WTC11 (cell line): ENCODE measurements at regions not wholly inside any gene's neighbourhood (a gene's known extent, or its start where the extent isn't known, plus 50 kb on each side); places are given as distances from the start of the nearest gene placed in this dataset.

Experiments
- ATAC-seq: fragments of 200-7000 bp; cut with Tn5 transposase; 2 replicates; pipeline ENCODE4 v1.10.0; 2021; ENCODE audit warnings: mild to moderate bottlenecking, moderate library complexity
- CTCF ChIA-PET: fragments of 300-600 bp; sonication (Branson Sonifier 250); formaldehyde crosslinking; loops from one replicate; lab custom pipeline; 2021; ENCODE audit warnings: antibody characterized with exemption; lab: Charles Lee
- POLR2A ChIA-PET: fragments of 350-600 bp; sonication (Branson Sonifier 250); formaldehyde crosslinking; loops from one replicate; lab custom pipeline; 2021; ENCODE audit warnings: antibody characterized with exemption; lab: Charles Lee
- DNase-seq: peaks from one replicate; pipeline ENCODE4 v3.0.0; 2021; ENCODE audit warnings: low spot score
- H3K27ac Mint-ChIP-seq: 2 replicates; pipeline ENCODE4 v1.8.0; 2021; ENCODE audit warnings: mixed read lengths
- H3K27me3 Mint-ChIP-seq: 2 replicates; pipeline ENCODE4 v1.8.0; 2021; ENCODE audit warnings: low read depth, mild to moderate bottlenecking, moderate library complexity, mixed read lengths
- H3K36me3 Mint-ChIP-seq: 2 replicates; pipeline ENCODE4 v1.8.0; 2021; ENCODE audit warnings: mixed read lengths
- H3K4me1 Mint-ChIP-seq: 2 replicates; pipeline ENCODE4 v1.8.0; 2022; ENCODE audit warnings: mixed read lengths
- H3K4me3 Mint-ChIP-seq: 2 replicates; pipeline ENCODE4 v1.8.0; 2021; ENCODE audit warnings: mild to moderate bottlenecking, moderate library complexity, mixed read lengths
- H3K9me3 Mint-ChIP-seq: 2 replicates; pipeline ENCODE4 v1.8.0; 2021; ENCODE audit warnings: mixed read lengths
- CREB1 ChIP-seq: sonication (generic); formaldehyde crosslinking; IDR thresholded peaks from 2 replicates; pipeline ENCODE4 v1.8.0; 2023; ENCODE audit warnings: mild to moderate bottlenecking, missing genetic modification reagents
- E2F5 ChIP-seq: sonication (generic); formaldehyde crosslinking; IDR thresholded peaks from 2 replicates; pipeline ENCODE4 v1.8.1; 2022; ENCODE audit warnings: mild to moderate bottlenecking, moderate library complexity, missing genetic modification reagents
- GABPB1 ChIP-seq: sonication (generic); formaldehyde crosslinking; IDR thresholded peaks from 2 replicates; pipeline ENCODE4 v1.8.1; 2023; ENCODE audit warnings: mild to moderate bottlenecking, missing genetic modification reagents
- IRF2 ChIP-seq: sonication (generic); formaldehyde crosslinking; IDR thresholded peaks from 2 replicates; pipeline ENCODE4 v1.8.0; 2022; ENCODE audit warnings: low read depth, missing genetic modification reagents, borderline replicate concordance
- JAZF1 ChIP-seq: fragments of 250-450 bp; sonication (Bioruptor Pico); IDR thresholded peaks from 2 replicates; pipeline ENCODE4 v1.9.0; 2021; ENCODE audit warnings: moderate library complexity, mild to moderate bottlenecking, inconsistent platforms
- MYBL2 ChIP-seq: sonication (generic); formaldehyde crosslinking; IDR thresholded peaks from 2 replicates; pipeline ENCODE4 v1.8.1; 2023; ENCODE audit warnings: mild to moderate bottlenecking, moderate library complexity, missing genetic modification reagents
- NFE2L1 ChIP-seq: sonication (generic); formaldehyde crosslinking; IDR thresholded peaks from 2 replicates; pipeline ENCODE4 v1.8.1; 2023; ENCODE audit warnings: missing genetic modification reagents
- NFYB ChIP-seq: sonication (generic); formaldehyde crosslinking; conservative IDR thresholded peaks from 2 replicates; pipeline ENCODE4 v1.8.0; 2022; ENCODE audit warnings: low read depth, missing genetic modification reagents
- PRDM15 ChIP-seq: sonication (generic); formaldehyde crosslinking; IDR thresholded peaks from 2 replicates; pipeline ENCODE4 v1.8.0; 2022; ENCODE audit warnings: missing genetic modification reagents
- SMAD3 ChIP-seq: sonication (generic); formaldehyde crosslinking; IDR thresholded peaks from 2 replicates; pipeline ENCODE4 v1.8.0; 2022; ENCODE audit warnings: missing genetic modification reagents, mild to moderate bottlenecking, borderline replicate concordance
- TEAD4 ChIP-seq: sonication (generic); formaldehyde crosslinking; IDR thresholded peaks from 2 replicates; pipeline ENCODE4 v1.8.0; 2022; ENCODE audit warnings: mild to moderate bottlenecking, missing genetic modification reagents
- ZNF263 ChIP-seq: sonication (generic); formaldehyde crosslinking; IDR thresholded peaks from 2 replicates; pipeline ENCODE4 v1.8.1; 2022; ENCODE audit warnings: low read depth, mild to moderate bottlenecking, moderate library complexity, missing genetic modification reagents
- ZNF396 ChIP-seq: fragments of 250-450 bp; sonication (Bioruptor Pico); IDR thresholded peaks from 2 replicates; pipeline ENCODE4 v1.8.0; 2021; ENCODE audit warnings: mild to moderate bottlenecking, moderate library complexity, borderline replicate concordance
- ZNF425 ChIP-seq: fragments of 250-450 bp; sonication (Bioruptor Pico); conservative IDR thresholded peaks from 2 replicates; pipeline ENCODE4 v1.9.0; 2021; ENCODE audit warnings: mild to moderate bottlenecking
- ZNF512 ChIP-seq: sonication (generic); formaldehyde crosslinking; IDR thresholded peaks from 2 replicates; pipeline ENCODE4 v1.8.1; 2022; ENCODE audit warnings: missing genetic modification reagents, borderline replicate concordance
- TF ChIP-seq, protein P1 (sequence below): sonication (generic); formaldehyde crosslinking; IDR thresholded peaks from 2 replicates; pipeline ENCODE4 v1.8.1; 2023; ENCODE audit warnings: mild to moderate bottlenecking, missing genetic modification reagents
- TF ChIP-seq, protein P2 (sequence below): sonication (generic); formaldehyde crosslinking; IDR thresholded peaks from 2 replicates; pipeline ENCODE4 v1.8.0; 2023; ENCODE audit warnings: missing genetic modification reagents

DNA sequence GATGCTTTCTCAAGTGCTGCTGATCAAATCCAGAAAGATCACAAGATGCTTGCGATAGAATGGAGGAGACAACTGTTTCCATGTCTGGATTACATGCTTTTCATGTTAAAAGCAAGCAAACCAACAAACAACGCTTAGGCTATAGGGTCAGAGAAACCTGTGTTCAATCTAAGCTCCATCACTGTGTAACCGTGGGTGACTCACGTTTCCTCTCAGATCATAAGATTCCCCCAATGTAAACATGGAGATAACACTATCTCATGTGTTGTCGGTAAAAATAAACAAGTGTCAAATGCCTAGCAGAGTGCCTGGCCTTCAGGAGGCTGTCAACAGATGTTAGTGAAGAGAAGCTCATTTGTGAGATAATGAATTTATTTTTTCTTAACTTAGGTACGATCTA, 907.8 kb downstream of the NTRK3 start (continued):
- TF ChIP-seq ZNF396 (CRISPR knock-in tag) (no peak), GABPB1 (CRISPR knock-in tag) (no peak), ZNF512 (CRISPR knock-in tag) (no peak), E2F5 (no peak), IRF2 (CRISPR knock-in tag) (no peak)
- TF ChIP-seq, protein P1, sequence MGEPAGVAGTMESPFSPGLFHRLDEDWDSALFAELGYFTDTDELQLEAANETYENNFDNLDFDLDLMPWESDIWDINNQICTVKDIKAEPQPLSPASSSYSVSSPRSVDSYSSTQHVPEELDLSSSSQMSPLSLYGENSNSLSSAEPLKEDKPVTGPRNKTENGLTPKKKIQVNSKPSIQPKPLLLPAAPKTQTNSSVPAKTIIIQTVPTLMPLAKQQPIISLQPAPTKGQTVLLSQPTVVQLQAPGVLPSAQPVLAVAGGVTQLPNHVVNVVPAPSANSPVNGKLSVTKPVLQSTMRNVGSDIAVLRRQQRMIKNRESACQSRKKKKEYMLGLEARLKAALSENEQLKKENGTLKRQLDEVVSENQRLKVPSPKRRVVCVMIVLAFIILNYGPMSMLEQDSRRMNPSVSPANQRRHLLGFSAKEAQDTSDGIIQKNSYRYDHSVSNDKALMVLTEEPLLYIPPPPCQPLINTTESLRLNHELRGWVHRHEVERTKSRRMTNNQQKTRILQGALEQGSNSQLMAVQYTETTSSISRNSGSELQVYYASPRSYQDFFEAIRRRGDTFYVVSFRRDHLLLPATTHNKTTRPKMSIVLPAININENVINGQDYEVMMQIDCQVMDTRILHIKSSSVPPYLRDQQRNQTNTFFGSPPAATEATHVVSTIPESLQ (CRISPR knock-in tag), result no peak

DNA sequence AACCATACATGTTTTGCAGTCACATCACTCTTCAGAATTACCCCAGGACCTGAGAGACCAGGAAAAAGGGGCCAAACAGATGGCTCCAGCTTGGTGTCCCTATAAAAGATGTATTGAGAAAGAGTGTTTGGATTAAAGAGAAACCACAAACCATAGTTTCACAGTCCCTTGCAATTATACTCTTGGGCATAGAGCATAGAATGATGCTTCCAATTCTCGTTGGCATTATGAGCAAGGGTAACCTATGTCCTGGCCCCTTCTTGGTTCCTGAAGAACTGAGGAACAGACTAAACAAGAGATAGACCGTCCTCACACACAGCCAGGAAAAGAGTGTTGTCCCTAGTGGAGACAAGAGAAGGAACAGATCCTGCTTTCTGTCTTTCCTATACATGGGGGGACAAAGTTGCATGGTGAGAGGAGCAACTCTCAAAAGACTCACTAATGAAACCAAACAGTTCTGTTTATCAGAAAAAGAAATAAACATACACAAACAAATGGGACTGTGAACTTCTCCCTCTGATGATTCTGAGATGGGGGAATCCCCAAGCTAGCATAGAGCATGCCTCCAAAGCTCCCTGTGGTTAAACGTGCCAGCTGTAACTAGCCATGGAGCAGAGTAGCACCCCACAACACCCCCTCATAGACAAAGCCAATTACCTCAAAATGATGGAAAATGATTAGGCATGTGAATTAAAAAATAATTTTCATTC, 908.6 kb downstream of the NTRK3 start:
- no peaks in the 10 kb centered on the region for H3K27me3 Mint-ChIP-seq
- H3K27ac Mint-ChIP-seq, result no peak overlapping the region
- POLR2A ChIA-PET, result no interaction called here
- TF ChIP-seq CREB1 (CRISPR knock-in tag), result no peak
- TF ChIP-seq, all 79 proteins: peak for 0
- Mint-ChIP-seq H3K36me3 (no peaks in the 10 kb centered on the region), H3K4me1 (peaks cover 3% of the 10 kb centered on the region), H3K9me3 (peaks cover 10% of the 10 kb centered on the region; the same call in 1 of the 2 replicates), H3K4me3 (no peak overlapping the region)
- CTCF ChIA-PET, result no interaction called here
- DNase-seq, result no peak
- no peak for ATAC-seq

- ChIA-PET CTCF (no interaction called here), POLR2A (no interaction called here)
- Mint-ChIP-seq H3K4me3 (no peak overlapping the region), H3K36me3 (no peaks in the 10 kb centered on the region), H3K27ac (no peak overlapping the region), H3K9me3 (peaks cover 7% of the 10 kb centered on the region; the same call in 1 of the 2 replicates), H3K4me1 (no peaks in the 10 kb centered on the region), H3K27me3 (no peaks in the 10 kb centered on the region)
- TF ChIP-seq PRDM15 (CRISPR knock-in tag) (no peak), MYBL2 (CRISPR knock-in tag) (no peak), ZNF512 (CRISPR knock-in tag) (no peak), NFE2L1 (no peak), SMAD3 (no peak), NFYB (CRISPR knock-in tag) (no peak), JAZF1 (no peak), ZNF425 (CRISPR knock-in tag) (no peak), TEAD4 (CRISPR knock-in tag) (no peak), ZNF263 (no peak)
- TF ChIP-seq, protein P2, sequence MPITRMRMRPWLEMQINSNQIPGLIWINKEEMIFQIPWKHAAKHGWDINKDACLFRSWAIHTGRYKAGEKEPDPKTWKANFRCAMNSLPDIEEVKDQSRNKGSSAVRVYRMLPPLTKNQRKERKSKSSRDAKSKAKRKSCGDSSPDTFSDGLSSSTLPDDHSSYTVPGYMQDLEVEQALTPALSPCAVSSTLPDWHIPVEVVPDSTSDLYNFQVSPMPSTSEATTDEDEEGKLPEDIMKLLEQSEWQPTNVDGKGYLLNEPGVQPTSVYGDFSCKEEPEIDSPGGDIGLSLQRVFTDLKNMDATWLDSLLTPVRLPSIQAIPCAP, result no peak
- no peak for DNase-seq
- ATAC-seq, result no peak
Observed at GRCh38 chr15:87345961-87346360, 910.6 kb downstream of the NTRK3 start.
